HuH-7 (cell line): ENCODE measurements at regions not wholly inside any gene's neighbourhood (a gene's known extent, or its start where the extent isn't known, plus 50 kb on each side); places are given as distances from the start of the nearest gene placed in this dataset.
"Not testable (repeated sequence)": the region's sequence is repeated elsewhere in the genome, so short reads cannot be mapped to it uniquely, and the experiment has no call there.

Source experiments
- DNase-seq: peaks from one replicate; pipeline ENCODE4 v3.0.0; 2011; ENCODE audit warnings: low spot score

GRCh38 chr20:48530957-48531356 lies 296.8 kb downstream of the PREX1 start:
- no peak for DNase-seq

DNA sequence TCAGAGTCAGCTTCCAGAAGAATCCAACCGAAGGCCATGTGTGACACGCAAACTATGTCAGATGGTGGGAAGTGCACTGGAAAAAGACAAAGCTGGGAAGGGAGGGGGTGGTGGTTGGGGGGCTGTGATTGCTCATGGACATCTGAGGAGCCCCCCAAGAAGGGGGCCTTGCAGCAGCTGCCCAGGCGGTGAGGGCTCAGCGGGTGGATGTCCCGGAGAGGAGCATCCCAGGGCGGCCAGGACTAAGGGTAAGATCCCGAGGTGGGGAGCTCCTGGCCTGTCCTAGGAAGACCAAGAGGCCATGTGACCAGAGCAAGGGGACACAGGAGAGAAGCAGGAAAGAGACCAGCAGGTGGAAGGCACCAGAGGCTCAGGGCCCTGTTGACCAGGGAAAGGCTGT lies 299.5 kb downstream of the PREX1 start:
- no peak for DNase-seq

- DNase-seq: no peak
Observed at GRCh38 chr20:48527771-48528170, 300.0 kb downstream of the PREX1 start.

DNA sequence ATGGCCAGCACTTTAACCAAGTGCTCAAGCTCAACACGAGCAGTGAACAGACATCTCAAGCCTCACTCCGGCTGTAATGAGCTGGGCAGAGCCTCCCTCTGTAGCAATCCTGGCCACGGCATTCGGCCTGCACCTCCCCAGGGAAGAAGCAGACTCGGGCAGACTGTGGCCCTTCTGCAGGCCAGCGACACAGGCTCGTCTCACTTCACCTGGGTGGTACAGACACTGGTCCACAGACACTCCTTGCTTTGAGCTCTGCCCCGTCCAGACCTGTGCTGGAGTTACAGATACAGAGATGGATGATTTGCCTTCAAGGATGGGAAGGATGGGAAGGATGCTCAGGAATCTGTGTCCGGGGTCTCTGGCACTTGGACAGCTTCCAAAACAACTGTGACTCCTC lies 300.9 kb downstream of the PREX1 start:
- no peak for DNase-seq

DNA sequence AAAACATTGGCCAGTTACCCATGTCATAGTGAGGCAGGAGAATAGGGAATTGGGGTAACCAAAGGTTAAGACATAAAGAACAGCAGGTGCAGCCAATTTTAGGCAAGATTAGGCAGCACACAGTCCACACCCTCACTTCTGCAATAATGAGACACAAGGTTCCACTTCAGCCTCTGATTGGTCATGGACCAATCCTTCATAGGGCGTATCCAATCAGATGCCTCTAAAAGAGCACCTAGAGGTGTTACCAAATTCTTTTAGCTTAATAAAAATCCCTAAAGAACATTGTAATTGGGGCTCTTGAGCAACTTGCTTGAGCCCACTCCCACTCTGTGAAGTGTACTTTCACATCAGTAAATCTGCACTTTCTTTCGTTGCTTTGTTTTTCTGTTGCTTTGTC lies 302.4 kb downstream of the PREX1 start:
- DNase-seq: no peak

DNA sequence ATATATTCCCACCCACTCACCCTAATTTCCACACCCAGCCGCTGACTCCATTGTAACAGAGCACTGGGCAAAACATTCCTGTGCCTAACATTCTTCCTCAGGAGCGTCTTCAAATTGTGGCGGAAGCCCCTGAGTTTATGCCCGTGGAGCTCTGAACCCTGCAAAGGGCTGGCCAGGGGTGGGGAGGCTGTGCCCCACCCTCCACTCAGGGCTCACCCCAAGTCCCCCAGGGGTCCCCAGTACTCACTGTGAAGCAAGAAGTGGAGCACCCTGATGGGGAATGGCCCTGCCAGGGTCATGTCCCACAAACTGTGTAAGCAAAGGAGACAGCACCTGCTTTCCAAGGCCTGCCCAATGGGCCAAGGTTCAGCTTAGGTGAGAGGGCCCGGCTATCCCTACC lies 303.2 kb downstream of the PREX1 start:
- DNase-seq: no peak

- peak; percentile 55 for DNase-seq
Observed at GRCh38 chr20:48523191-48523995, 304.4 kb downstream of the PREX1 start.

- no peak for DNase-seq
Observed at GRCh38 chr20:48521121-48521520, 306.7 kb downstream of the PREX1 start.

DNA sequence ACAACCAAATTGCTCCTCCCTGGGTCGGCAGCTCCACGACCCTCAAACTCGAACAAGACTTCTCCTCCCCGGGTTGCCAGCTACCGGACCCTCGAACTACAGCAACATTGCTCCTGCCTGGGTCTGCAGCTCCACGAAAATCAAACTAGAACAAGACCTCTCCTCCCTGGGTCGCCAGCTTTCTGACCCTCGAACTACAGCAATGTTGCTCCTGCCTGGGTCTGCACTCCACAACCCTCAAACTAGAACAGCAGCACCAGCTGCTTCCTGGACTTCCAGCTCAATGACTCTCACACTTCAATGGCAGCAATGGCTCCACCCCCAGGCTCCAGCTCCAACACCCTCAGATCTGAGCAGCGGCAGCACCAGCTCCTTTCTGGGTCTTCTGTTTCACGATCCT lies 311.6 kb downstream of the PREX1 start:
- not testable (repeated sequence) for DNase-seq

- not testable (repeated sequence) for DNase-seq
Observed at GRCh38 chr20:48514577-48514976, 313.2 kb downstream of the PREX1 start.

DNA sequence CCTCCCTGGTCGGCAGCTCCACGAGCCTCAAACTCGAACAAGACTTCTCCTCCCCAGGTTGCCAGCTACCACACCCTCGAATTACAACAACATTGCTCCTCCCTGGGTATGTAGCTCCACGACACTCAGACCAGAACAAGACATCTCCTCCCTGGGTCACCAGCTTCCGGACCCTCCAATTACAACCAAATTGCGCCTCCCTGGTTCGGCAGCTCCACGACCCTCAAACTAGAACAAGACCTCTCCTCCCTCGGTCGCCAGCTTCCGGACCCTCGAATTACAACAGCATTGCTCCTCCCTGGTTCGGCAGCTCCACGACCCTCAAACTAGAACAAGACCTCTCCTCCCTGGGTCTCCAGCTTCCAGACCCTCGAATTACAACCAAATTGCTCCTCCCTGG lies 315.3 kb downstream of the PREX1 start:
- DNase-seq: not testable (repeated sequence)

GRCh38 chr20:48505066-48505465 lies 322.7 kb downstream of the PREX1 start:
- not testable (repeated sequence) for DNase-seq

GRCh38 chr20:48503166-48503815 lies 324.5 kb downstream of the PREX1 start:
- no peak for DNase-seq

GRCh38 chr20:48502758-48503157 lies 325.0 kb downstream of the PREX1 start:
- no peak for DNase-seq

DNA sequence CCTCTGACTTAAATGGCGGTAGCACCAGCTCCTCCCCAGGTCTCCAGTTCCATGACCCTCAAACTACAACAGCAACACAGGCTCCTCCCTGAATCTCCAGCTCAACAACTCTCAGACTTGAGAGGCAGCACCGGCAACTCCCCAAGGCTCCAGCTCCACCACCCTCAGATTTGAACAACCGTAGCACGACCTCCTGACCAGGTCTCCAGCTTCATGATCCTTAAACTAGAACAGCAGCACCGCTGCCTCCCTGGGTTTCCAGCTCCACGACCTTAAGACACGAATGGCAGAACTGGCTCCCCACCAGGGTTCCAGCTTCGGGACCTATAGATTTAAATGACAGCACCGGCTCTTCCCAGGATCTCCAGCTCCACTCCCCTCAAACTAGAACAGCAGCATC lies 325.8 kb downstream of the PREX1 start:
- no peak for DNase-seq

- not testable (repeated sequence) for DNase-seq
Observed at GRCh38 chr20:48500900-48501299, 326.9 kb downstream of the PREX1 start.

GRCh38 chr20:48498939-48499338 lies 328.9 kb downstream of the PREX1 start:
- DNase-seq: not testable (repeated sequence)

DNA sequence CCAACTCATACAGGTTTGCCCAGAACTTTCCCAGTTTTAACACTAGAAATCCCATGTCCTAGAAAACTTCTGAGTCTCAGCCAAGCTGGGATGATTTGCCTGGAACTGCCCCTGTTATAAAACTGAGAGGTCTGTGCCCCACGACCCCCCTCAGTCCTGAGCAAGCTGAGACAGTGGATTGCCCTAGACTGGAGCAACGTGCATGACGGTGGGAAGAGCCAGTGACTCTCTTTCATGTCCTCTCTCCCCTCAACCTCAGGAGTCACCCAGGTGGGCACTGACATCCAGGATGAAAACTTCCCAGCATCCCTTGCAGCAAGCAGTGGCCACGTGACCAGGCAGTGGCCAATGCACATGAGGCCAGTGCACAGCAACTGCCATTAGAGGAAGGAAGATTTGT lies 329.7 kb downstream of the PREX1 start:
- DNase-seq: not testable (repeated sequence)

DNA sequence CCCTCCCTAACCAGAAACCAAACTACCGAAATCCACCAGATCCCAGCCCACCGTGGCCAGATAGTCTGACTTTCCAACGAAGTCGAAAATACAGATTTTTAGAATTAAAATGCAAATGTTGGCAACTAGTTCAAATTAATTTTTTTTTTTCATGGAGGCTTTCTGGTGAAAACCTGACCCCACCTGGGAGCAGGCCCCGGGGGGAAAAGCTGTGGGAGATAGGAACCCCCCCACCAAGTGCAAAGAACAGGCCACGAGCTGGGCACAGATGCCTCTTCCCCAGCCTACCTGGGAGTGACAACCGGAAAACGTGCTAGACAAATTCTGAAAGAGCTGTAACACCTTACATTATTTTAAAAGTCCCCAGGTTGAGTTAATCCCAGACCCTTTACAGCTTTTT lies 333.8 kb downstream of the PREX1 start:
- no peak for DNase-seq

GRCh38 chr20:48493331-48493730 lies 334.5 kb downstream of the PREX1 start:
- DNase-seq: not testable (repeated sequence)

DNA sequence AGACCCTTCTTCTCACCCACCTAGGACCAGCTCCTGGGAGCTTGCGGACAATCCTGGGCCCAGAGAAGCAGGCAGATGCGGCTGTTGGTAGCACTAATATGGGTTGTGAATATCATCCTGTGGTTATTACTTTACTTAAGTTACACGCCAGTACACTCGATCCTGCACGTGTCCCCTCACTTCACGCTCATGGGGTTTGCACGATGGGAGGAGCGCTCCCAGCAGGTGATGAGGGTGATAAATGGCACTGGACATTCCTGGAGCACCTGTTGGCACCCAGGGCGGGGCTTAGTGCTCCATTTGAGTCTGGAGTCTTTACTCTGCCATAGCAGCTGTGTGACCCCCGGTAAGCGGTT lies 335.1 kb downstream of the PREX1 start:
- no peak for DNase-seq

GRCh38 chr20:48492015-48492714 lies 335.6 kb downstream of the PREX1 start:
- no peak for DNase-seq
